GM06990 (cell line): ENCODE measurements at regions not wholly inside any gene's neighbourhood (a gene's known extent, or its start where the extent isn't known, plus 50 kb on each side); places are given as distances from the start of the nearest gene placed in this dataset.

Experiments used
- DNase-seq: peaks from one replicate; pipeline ENCODE4 v3.0.0-alpha.2; 2011; ENCODE audit not compliant: insufficient read length; ENCODE audit errors: extremely low read depth
- H3K27me3 ChIP-seq: replicated peaks from 2 replicates; pipeline ENCODE4 v1.6.0; 2011; ENCODE audit warnings: low read length; ENCODE audit not compliant: control insufficient read depth, insufficient read depth
- H3K36me3 ChIP-seq: 2 replicates; pipeline ENCODE4 v1.5.1; 2011; ENCODE audit warnings: low read length; ENCODE audit not compliant: control insufficient read depth, insufficient read depth
- H3K4me3 ChIP-seq: replicated peaks from 2 replicates; pipeline ENCODE4 v1.5.1; 2011; ENCODE audit warnings: low read depth, mild to moderate bottlenecking, control low read depth, low read length
- CTCF ChIP-seq: IDR thresholded peaks from 2 replicates; pipeline ENCODE4 v1.5.1; 2011; ENCODE audit warnings: low read length, control low read depth, mild to moderate bottlenecking, inconsistent platforms; ENCODE audit not compliant: insufficient read depth, poor library complexity, severe bottlenecking

- no peak for DNase-seq
Measured at GRCh38 chr1:8165595-8166360, 139.7 kb upstream of the ERRFI1 start.

GRCh38 chr1:8164670-8165069 is 138.6 kb upstream of the ERRFI1 start:
- Histone ChIP-seq H3K36me3 (no peaks in the 10 kb centered on the region), H3K4me3 (no peak overlapping the region), H3K27me3 (no peaks in the 10 kb centered on the region)
- no peak for TF ChIP-seq CTCF
- DNase-seq: no peak

More at GRCh38 chr1:8165595-8166360, 139.7 kb upstream of the ERRFI1 start:
- no peaks in the 10 kb centered on the region for H3K36me3 ChIP-seq
- no peak for TF ChIP-seq CTCF
- H3K27me3 ChIP-seq: no peaks in the 10 kb centered on the region
- H3K4me3 ChIP-seq: no peak overlapping the region

GRCh38 chr1:8163039-8163438 is 136.9 kb upstream of the ERRFI1 start:
- no peak for DNase-seq
- Histone ChIP-seq H3K36me3 (no peaks in the 10 kb centered on the region), H3K27me3 (no peaks in the 10 kb centered on the region), H3K4me3 (no peak overlapping the region)
- TF ChIP-seq CTCF: no peak

- H3K27me3 ChIP-seq: no peaks in the 10 kb centered on the region
- no peak for TF ChIP-seq CTCF
- no peaks in the 10 kb centered on the region for H3K36me3 ChIP-seq
- H3K4me3 ChIP-seq: no peak overlapping the region
- no peak for DNase-seq
Measured at GRCh38 chr1:8162168-8162567, 136.1 kb upstream of the ERRFI1 start.

GRCh38 chr1:8161546-8162105 is 135.5 kb upstream of the ERRFI1 start:
- Histone ChIP-seq H3K27me3 (no peaks in the 10 kb centered on the region), H3K36me3 (no peaks in the 10 kb centered on the region), H3K4me3 (no peak overlapping the region)
- no peak for TF ChIP-seq CTCF
- DNase-seq: no peak
